GM19455 (cell line): ENCODE measurements at regions not wholly inside any gene's neighbourhood (a gene's known extent, or its start where the extent isn't known, plus 50 kb on each side); places are given as distances from the start of the nearest gene placed in this dataset.

Experiments
- ATAC-seq: cut with Tn5 transposase; IDR thresholded peaks from one replicate; pipeline ENCODE4 v1.9.1; 2021; ENCODE audit not compliant: unreplicated experiment

DNA sequence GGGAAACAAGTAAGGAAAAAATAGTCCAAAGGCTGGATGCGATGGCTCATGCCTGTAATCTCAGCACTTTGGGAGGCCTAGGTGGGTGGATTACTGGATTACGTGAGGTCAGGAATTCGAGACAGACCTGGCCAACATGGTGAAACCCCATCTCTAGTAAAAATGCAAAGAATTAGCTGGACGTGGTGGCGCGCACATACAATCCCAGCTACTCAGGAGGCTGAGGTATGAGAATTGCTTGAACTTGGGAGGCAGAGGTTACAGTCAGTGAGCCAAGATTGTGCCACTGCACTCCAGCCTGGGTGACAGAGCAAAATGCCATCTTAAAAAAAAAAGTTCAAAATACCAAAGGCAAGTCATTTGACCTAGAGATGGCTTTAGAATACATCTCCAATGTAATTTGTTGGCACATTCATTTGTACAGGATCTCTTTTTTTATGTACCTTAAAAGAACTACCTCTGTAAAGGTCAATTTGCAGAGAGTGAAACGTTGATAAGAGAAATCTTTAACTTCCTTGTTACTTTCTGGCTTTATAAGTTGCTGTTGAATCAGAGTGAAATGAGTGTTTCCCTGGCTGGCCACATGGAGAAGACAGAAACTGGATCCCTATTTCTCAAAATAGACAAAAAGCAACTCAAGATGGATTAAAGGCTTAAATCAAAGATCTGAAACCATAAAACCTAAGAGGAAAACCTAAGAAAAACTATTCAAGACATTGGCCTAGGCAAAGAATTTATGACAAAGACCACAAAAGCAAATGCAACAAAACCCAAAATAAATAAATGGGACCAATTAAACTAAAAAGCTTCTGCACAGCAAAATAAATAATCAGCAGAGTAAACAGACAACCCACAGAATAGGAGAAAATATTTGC lies 260.7 kb downstream of the KLF6 start:
- ATAC-seq: no peak

DNA sequence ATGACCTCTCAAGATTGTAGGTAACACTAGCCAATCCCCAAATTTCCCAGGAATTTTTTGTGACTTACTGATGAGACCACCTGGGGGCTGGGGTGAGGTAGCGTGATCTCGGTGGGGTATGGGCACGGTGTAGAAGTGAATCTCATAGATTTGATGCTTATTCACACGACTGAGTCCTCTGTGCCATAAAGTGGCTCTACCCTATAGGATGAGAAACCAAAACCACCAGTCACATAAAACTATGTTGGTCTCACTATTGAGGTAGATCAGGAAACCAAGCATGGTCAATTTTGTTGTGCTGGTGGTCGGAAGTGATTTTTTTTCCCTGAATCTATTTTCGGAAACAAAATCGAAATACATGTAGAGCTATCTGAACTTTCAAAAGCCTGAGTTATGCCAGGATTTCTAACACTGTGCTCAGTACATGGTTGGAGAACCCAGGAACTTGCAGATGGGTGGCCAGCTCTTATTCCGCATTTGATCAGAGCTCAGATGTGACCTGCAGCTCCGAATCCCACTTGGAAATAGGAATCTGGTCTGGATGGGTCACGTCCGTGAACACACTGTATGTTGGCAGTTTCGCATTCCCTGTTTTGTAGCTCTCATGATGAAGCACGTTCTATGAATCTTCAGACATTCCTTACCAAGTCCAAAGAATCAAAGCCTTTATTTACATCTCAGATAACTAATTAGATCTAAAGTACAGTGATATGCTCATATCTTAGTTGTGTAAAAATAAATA lies 261.5 kb downstream of the KLF6 start:
- ATAC-seq: no peak

DNA sequence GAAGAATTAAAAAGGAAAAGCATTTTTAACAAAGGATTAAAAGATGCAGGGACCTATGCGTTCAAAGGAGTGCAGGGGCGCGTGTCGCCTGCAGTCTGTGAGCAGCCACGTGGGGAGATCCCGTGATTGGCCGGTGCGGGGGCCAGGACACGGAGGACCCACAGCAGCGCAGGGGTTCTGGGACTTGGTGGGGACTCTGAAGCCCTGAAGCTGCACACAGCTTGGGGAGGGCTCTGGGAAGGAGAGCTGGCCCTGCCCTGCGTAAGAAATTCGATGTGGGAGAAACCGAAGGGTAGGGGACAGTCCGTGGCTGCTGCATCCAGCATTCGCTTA lies 268.1 kb downstream of the KLF6 start:
- no peak for ATAC-seq

DNA sequence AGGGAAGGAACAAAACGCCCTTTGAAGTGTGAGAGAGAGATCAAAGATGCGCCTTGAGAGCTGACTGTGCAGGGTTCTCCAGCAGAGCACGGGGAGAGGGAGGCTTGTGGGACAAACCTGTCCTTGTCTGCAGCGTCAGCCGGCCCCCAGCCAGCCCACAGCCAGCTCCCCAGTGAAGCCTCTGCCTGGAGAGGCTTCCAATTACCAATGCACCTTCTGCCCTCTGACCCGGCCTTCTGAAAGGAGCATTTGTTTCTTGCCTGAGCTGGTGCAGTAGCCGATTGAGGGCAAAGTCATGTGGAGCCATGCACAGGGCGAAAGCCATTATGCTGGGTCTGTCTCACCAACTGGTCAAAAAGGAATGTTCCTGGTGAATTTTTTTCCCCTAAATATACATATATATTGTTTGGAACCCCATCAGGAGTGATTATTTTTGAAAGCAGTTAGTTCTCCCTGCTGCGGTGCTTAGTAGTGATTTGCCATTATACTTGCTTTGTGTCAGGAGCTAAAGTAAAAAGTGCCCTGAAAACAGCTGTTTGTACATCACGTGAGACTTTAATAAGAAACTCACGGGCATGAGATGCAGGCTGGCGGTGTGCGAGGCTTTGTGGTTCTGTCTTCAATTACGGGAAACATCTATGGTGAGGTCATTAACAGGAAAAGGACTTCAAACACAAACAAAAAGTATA lies 268.6 kb downstream of the KLF6 start:
- no peak for ATAC-seq

DNA sequence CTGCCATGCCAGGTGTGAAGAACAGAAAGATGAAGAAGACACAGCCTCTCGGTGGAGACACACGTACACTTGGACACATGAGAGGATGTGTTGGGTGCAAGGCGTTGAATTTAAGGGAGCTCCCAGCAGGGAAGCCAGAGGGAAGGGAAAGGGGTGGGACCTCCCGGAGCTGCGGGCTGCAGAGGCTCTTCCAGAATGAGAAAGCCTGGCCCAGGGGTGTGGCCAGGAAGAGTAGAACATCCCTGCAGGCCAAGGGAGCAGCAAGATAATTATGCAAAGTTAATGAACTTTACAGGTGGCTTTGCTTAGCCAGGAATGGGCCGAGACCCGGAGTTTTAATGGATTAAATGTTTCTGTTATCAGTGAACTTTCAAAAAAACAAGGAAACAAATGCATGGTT lies 270.3 kb downstream of the KLF6 start:
- no peak for ATAC-seq

DNA sequence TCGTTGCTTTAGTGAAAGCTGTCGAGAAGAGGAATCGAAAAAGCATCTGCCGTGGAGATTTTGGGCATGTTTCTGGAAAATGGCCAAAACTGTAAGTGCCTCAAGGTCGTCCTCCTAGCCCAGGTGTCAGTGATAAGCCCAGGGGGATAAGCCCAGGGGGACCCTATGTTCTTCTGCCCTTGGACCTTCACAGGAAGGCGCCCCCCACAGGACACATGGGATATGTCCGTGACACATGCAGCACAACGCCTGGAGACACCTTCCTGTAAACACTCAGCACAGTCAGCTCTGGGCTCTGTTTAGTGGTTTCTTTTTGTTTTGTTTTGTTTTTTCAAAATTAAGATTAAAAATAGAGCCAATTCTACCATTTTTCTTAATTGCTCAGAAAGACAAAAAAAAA lies 272.7 kb downstream of the KLF6 start:
- ATAC-seq: no peak

DNA sequence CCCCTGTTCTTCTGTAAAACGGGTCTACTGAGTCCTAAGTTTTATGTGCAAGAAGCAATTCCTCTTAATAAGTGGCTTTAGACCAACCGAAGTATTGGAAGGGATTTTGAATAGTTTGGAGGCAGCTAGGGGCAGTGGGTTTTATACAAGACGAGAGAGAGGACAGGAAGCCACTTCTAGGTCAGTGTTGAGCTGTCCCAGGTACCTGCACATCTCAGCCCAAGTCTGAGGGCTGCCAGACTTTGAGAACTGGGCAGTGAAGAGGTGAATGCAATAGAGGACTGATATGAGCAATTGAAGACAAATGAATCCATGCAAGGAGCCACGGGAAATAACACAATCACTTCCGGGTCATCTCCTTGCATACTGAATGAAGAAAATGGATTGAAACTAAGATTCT lies 273.5 kb downstream of the KLF6 start:
- ATAC-seq: no peak

DNA sequence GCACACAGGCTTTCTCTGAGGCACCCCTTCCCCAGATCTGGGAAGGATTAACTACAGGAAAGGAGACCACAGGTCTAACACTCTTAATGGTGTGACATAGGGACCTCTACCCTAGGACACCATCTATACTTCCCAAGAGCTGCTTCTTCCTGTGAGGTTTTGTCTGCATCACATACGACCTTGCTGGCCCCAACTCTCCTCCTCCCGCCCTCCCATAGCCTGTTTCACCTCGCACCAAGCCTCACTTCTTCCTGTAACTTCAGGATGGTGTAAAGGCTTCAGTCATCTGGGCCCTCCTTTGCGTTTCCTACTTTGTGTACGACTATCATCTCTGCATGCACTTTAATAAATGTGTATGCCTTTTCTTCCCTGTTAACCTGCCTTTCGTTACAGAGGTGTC lies 274.3 kb downstream of the KLF6 start:
- ATAC-seq: no peak

DNA sequence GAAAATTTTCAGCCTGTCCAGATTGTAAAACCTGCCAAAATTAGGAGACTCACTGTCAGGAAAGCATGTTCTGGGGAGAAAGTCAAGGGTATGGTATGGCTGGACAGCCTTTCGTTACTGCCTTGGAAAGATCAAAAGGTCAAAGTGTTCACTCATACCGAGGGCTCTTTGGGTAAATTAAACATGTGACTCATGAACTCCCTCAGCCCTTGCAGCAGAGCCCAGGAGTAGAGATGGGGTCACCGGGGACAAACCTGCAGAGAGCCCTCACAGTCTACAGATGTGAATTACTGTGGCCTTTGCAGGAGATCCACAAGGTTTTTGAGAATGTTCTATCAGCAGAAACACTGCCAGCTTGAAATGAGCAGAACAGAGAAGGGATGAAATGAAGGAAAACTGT lies 275.7 kb downstream of the KLF6 start:
- no peak for ATAC-seq

DNA sequence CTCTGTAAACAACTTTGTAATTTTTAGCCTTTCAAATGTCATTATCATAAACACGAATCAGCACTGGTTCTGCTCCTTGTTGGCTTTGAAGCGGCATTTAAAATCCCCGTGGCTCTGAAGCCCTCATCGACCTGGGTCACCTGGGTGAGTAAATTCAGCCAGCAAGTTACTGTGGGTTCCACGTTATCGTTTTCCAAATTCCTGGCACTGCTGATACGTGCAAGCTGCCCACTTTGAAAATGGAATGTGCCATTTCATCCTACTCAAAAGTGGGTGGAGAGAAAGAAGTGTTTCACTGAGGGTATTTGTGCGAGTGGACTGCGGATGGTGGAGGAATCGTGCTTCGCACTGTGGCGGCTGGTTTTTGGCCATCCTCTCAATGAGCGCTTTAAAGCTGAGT lies 281.7 kb downstream of the KLF6 start:
- ATAC-seq: no peak

DNA sequence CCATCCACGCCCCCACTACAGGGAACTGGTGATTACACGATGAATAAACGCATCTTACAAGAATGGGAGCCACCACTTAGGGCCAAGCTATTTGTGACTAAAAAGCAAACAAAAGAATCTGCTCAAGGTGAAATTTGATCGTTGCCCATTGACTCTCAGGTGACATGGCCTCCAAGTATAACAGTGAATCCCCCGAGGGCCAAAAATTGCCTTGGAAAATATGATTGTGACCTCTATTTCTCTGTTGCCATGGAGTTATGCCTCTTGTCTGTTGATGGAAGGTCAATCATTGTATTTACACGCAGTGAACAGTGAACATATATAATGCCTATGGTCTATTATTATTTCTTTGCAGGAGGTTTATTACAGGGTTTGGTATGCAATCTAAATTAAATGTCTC lies 282.3 kb downstream of the KLF6 start:
- ATAC-seq: no peak

DNA sequence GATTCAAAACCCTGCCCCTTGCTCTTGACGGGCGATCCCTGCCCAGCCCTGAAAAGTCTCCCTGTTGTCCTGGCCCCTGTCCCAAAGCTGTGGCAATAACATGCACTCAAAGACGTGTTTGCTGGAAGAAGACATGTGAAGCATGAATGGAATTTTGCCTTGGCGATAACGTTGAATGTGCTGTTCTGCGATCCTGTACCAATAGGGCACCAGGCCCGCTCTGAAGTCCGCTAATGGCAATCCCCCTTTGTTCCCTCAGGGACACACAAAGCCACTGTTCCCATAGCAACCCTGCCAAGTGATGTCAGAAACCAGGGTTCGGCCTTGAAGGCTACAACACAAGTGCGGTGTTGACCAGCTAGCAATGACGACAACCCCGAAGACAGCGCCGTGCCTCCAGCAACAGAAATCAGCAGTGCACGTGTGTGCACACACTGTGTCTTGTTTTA lies 284.6 kb downstream of the KLF6 start:
- ATAC-seq: no peak

DNA sequence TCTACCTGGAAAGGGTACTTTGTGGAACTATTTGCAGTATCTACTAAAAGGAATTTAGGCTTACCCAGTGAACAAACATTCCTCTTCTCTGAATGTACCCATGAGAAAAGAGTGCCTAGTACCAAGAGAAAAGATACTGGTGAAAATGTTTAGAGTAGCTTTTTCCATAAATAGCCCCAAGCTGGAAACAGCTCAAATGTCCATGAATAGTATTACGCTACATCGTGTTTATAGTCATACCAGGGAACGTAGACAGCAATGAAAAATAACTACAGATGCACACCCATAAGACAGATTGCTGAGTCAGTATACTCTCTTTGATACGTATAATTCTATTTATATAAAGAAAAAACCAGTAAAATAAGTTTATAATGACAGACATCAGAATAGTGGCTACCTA lies 285.9 kb downstream of the KLF6 start:
- no peak for ATAC-seq

DNA sequence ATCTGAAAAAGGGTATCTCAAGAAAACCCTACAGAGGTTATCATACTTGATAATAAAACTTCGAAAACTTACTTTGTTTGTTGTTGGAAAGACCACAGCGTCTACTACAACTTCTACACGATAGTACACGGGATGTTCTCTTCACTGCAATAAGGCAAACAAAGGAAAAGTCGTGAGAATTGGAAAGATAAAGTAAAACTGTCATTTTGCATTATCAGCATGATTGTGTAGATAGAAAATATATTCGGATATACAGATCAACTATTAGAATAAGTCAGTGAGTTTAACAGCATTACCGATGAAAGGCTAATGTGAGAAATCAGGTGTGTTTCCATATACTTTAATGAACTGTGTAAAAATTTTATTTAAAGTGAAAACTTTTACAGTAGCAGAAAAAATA lies 287.4 kb downstream of the KLF6 start:
- ATAC-seq: no peak

DNA sequence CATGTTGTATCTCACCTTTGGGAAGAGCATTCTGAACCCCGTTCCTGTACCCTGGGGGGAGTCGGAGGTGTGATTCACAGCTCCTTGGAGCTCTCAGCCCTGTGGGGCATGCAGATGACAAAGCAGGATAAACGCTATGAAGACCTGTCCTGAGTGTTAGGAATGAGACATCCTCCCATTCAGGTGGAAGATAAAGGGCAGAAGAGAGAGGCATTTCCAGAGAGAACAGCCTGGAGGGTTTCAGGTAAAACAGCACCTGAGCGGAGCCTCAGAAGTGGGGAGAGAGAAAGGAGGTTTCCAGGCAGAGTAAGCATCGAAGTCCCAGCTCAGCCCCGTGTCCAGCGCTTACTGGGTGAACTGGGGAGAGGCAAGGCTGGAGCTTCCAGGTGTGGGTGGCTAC lies 288.9 kb downstream of the KLF6 start:
- no peak for ATAC-seq

DNA sequence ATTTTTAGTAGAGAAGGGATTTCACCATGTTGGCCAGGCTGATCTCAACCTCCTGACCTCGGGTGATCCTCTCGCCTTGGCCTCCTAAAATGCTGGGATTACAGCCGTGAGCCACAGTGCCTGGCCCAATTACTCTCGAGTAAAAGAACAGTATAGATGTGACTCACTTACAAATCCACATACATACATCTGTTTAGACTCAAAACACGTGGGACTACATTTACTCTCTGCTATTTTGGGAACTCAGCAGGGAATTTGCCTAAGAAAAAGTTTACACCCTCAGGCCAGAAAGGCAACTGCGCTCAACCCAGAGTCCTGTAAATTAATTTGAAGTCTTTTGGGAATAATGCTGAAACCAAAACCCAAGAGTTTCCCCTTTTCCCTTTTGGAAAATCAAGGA lies 289.7 kb downstream of the KLF6 start:
- no peak for ATAC-seq

DNA sequence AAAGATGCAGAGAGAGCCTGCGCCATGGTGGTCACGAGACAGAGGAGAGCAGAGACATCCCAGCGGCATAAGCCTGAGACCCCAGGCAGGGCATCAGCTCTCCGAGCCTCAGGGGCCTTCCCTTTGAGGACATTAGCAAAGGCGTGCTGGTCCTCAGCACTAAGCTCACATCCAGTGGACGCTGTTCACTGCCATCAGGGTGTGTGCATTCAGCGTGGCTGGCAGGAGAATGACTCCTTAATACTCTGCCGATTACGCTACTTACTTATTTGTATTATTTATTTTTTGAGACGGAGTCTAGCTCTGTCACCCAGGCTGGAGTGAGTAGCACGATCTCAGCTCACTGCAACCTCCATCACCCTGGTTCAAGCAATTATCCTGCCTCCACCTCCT lies 290.2 kb downstream of the KLF6 start:
- no peak for ATAC-seq

DNA sequence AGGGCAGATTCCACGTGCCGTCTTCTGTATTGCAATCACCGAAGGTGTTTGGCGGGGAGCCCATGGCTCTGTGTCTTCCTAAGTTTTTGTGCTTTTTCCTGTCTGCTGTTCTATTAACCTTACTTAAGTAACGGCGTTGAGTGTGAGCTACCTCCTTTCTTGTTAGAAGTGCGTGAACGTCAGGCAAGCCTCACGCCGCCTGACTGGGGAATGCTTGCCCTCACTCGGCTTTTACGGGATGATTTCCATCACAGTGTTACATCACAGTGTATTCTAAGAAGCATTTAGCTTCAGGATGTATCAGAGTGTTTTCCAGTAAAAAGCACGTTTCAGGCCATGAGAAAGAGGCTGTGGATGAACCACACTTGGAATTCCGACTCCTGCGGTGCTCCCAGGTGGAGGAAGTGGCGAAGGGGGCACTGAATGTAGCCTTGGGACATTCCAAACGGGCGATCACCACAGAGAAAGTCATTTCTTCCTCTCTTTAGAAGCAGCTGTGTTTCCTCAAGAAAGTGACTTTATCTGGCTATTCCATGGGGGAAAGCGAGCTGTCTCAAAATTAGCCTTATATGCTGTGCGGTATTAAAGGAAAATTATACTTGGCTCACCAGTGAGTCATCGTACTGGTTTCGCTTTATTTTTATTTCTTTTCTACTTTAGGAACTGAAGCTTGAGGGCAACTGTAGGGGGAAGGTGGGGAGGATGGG lies 290.7 kb downstream of the KLF6 start:
- no peak for ATAC-seq

DNA sequence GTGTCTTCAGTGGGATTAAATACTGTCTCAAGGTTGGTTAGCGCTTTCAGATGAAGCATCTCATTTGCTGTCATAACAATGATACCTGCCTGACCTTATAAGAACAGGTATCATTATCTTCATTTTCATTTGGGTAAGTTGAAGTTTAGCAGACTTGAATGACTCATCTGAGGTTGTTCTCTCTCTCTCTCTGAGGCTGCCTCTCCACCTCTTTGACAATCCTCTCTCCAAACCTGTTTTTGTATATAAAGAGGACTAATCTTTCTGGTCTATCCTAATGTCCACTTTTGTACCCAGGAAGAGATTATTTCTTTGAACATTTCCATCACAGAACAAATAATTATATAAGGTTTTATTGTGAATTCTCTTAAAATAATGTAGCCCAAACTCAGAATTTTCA lies 291.4 kb downstream of the KLF6 start:
- no peak for ATAC-seq

DNA sequence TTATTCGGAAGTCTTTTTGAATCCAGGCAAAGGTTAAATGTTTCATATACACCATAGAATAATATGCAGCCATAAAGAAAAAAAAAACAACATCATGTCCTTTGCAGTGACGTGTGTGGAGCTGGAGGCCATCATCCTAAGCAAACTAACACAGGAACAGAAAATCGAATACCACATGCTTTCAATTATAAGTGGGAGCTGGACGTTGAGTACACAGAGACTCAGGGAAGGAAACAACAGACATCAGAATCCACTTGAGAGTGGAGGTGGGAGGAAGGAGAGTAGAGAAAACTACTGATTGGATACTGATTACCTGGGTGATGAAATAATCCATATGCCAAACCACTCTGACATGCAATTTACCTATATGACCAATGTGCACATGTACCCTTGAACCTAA lies 293.4 kb downstream of the KLF6 start:
- ATAC-seq: no peak

DNA sequence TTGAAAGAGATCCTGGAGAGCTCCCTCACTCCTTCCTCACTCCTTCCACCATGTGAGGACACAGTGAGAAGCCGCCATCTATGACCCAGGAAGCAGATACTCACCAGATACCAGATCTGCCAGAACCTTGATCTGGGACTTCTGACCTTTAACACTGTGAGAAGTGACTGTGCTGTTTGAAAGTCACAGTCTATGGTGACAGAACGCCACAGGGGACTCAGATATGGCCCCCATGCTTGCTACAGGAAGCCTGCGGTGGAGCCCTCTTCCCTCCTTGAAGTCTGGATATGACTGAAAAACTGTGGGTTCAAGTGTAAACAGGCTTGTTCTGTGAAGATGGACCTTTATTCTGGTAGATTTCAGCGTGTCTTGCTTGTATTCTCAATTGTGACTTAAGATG lies 297.8 kb downstream of the KLF6 start:
- no peak for ATAC-seq
